ENCODE measurements at regions not wholly inside any gene's neighbourhood (a gene's known extent, or its start where the extent isn't known, plus 50 kb on each side); places are given as distances from the start of the nearest gene placed in this dataset.
A peak's percentile ranks its signal among the peaks of the same experiment; 100 is the strongest.

DNA sequence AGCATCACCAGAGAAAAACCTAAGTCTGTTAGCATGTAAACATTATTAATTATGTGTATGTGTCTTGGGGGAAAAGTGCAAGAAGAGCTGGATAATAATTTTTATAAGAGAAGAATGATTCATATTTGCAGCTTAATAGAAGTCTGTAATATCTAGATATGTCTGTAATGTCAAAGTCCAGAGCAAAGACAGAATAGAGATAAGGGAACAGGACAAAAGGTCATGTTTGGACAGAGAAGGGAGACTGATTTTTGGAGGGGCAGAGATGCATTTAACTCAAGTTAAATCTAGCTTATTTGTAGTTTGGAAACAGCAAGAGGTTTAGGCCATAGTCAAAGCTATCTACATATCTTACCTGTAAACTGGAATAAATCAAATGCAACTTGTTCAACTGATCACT lies 61.2 kb downstream of the MAGED1 start:
- POLR2A ChIA-PET (ENCODE audit: low non-redundant PET) = no interaction called here
- TF ChIP-seq, protein P1, sequence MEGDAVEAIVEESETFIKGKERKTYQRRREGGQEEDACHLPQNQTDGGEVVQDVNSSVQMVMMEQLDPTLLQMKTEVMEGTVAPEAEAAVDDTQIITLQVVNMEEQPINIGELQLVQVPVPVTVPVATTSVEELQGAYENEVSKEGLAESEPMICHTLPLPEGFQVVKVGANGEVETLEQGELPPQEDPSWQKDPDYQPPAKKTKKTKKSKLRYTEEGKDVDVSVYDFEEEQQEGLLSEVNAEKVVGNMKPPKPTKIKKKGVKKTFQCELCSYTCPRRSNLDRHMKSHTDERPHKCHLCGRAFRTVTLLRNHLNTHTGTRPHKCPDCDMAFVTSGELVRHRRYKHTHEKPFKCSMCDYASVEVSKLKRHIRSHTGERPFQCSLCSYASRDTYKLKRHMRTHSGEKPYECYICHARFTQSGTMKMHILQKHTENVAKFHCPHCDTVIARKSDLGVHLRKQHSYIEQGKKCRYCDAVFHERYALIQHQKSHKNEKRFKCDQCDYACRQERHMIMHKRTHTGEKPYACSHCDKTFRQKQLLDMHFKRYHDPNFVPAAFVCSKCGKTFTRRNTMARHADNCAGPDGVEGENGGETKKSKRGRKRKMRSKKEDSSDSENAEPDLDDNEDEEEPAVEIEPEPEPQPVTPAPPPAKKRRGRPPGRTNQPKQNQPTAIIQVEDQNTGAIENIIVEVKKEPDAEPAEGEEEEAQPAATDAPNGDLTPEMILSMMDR (conservative IDR thresholded peaks at IDR 0.05; ENCODE audit: low read depth) = no peak
- DNase-seq (ENCODE audit: low spot score) = no peak
- CTCF ChIA-PET = no interaction called here
- no peak overlapping the region for H3K27ac ChIP-seq

DNA sequence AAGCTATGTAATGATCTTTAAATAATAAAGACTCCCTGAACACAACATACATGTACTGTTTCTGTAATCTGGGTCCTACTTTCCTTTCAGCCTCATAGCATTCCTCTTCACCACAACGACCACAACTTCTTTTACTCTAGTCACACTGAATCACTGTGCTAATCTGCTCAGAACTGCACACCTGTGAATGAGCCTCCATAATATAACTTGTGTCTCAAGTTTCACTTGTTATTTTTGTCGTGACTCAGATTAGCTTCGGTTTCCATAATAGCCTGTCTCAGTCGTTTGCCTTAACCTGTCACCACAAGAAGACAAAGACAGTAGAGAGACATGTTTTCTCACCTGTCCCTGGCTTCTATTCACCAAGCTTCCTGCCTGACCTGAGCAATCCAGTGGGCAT lies 61.8 kb downstream of the MAGED1 start:
- peak; percentile 0 for DNase-seq (ENCODE audit: low spot score)
- TF ChIP-seq, protein P1 (conservative IDR thresholded peaks at IDR 0.05; ENCODE audit: low read depth) = no peak
- POLR2A ChIA-PET (ENCODE audit: low non-redundant PET) = no interaction called here
- CTCF ChIA-PET = no interaction called here
- no peak overlapping the region for H3K27ac ChIP-seq

DNA sequence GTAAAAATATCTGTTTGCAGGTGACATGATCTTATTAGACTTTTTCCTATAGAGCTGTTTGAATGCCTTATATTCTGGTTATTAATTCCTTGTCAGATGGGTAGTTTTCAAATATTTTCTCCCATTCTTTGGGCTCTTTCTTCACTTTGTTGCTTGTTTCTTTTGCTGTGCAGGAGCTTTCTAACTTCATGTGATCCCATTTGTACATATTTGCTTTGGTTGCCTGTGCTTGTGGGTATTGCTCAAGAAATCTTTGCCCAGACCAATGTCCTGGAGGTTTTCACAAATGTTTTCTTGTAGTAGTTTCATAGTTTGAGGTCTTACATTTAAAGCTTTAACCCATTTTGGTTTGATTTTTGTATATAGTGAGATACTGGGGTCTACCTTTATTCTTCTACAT lies 63.0 kb downstream of the MAGED1 start:
- POLR2A ChIA-PET (ENCODE audit: low non-redundant PET) = no interaction called here
- CTCF ChIA-PET = no interaction called here

DNA sequence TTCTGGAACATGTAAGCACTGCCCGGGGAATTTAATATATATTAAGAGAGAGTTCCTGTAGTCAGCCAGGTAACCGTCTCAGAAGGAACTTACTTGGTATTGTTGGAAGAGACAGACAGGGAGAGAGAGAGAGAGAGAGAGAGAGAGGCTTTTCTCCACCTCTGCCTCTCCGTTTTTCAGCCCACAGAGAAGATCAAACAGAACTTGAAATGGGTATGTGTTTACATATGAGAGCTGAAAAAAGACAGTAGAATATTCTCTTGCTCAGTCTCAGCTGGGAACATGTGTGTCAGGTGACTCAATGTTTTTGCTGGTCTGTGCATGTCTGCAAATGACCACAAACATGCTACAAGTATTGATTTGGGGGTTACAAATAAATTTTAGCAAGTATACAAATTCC lies 81.9 kb downstream of the MAGED1 start:
- H3K27ac ChIP-seq = no peak overlapping the region
- CTCF ChIA-PET = no interaction called here
- TF ChIP-seq, protein P1 (conservative IDR thresholded peaks at IDR 0.05; ENCODE audit: low read depth) = no peak
- POLR2A ChIA-PET (ENCODE audit: low non-redundant PET) = no interaction called here
- no peak for DNase-seq (ENCODE audit: low spot score)

More for the DNA sequence above, 63.0 kb downstream of the MAGED1 start:
- TF ChIP-seq, protein P1 (conservative IDR thresholded peaks at IDR 0.05; ENCODE audit: low read depth) = no peak
- no peak for DNase-seq (ENCODE audit: low spot score)
- no peak overlapping the region for H3K27ac ChIP-seq

DNA sequence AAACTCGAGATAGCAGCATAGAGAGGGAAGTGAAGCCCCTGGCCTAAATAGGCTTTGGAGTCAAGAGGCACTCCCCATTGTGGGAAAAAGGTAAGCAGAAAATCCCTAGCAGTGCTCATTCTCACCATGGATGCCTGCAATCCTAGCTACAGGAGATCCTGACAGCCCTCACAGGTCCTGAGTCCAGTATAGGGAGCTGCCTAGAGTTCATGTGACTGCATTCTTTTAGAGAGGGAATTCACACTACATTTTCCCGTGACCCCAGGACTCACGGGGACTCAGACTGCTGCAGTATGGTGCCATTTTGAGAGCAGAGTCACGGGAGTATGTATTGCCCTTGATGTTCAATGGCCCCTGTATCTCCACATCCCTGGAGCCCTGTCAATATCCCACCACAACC lies 82.4 kb downstream of the MAGED1 start:
- ChIA-PET CTCF (no interaction called here), POLR2A (ENCODE audit: low non-redundant PET) (no interaction called here)
- no peak for DNase-seq (ENCODE audit: low spot score)
- TF ChIP-seq, protein P1 (conservative IDR thresholded peaks at IDR 0.05; ENCODE audit: low read depth) = no peak
- H3K27ac ChIP-seq = no peak overlapping the region

DNA sequence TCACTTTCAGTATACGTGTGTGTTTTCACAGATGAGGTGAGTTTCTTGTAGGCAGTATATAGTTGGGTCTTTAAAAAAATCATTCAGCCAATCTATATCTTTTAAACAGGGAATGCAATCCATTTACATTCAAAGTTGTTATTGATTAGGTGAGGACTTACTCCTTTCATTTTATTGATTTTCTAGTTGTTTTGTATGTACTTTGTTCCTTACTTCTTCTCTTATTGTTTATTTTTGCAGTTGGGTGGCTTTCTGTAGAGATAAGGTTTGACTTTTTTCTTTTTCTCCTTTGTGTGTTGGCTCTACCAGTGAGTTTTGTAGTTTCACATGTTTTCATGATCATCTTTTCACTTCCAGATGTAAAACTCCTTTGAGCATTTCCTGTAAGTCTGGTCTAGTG lies 83.1 kb downstream of the MAGED1 start:
- TF ChIP-seq, protein P1 (conservative IDR thresholded peaks at IDR 0.05; ENCODE audit: low read depth) = no peak
- CTCF ChIA-PET = no interaction called here
- no peak overlapping the region for H3K27ac ChIP-seq
- POLR2A ChIA-PET (ENCODE audit: low non-redundant PET) = no interaction called here
- DNase-seq (ENCODE audit: low spot score) = no peak
